Activated naive CD4-positive, alpha-beta T cell treated with anti-CD3 and anti-CD28 coated beads, Interleukin-2, amount 50 U/mL, for 72 hours (primary cell): ENCODE measurements at regions not wholly inside any gene's neighbourhood (a gene's known extent, or its start where the extent isn't known, plus 50 kb on each side); places are given as distances from the start of the nearest gene placed in this dataset.
A peak's percentile ranks its signal among the peaks of the same experiment; 100 is the strongest.
"Not testable (repeated sequence)": the region's sequence is repeated elsewhere in the genome, so short reads cannot be mapped to it uniquely, and the experiment has no call there.

Experiments used
- ATAC-seq, 2 donors: fragments of 150-1000 bp; cut with Tn5 transposase; 2 replicates each; pipeline ENCODE4 v1.10.0; 2021; ENCODE audit warnings: mild to moderate bottlenecking in 2 of 2, moderate library complexity in 2 of 2
- DNase-seq, 2 donors: peaks; one replicate each; pipeline ENCODE4 v3.0.0; 2021 to 2022; ENCODE audit warnings: low spot score in 2 of 2
- H3K27ac Mint-ChIP-seq, 2 donors: one replicate each; pipeline ENCODE4 v1.8.0; 2022; ENCODE audit warnings: mild to moderate bottlenecking in 2 of 2, mixed read lengths in 2 of 2
- H3K36me3 Mint-ChIP-seq, 2 donors: one replicate each; pipeline ENCODE4 v1.8.0; 2022; ENCODE audit warnings: mixed read lengths in 2 of 2
- H3K9me3 Mint-ChIP-seq, 2 donors: one replicate each; pipeline ENCODE4 v1.8.0; 2022; ENCODE audit warnings: mixed read lengths in 2 of 2

- no peaks in the 10 kb centered on the region for H3K36me3 Mint-ChIP-seq
- no peaks in the 10 kb centered on the region for H3K9me3 Mint-ChIP-seq
- DNase-seq: no peak
- ATAC-seq: peak; percentile 52 to 64
- no peak overlapping the region for H3K27ac Mint-ChIP-seq
These were observed 52.0 kb upstream of the FYN start for GRCh38 chr6:111925296-111925695.

- Mint-ChIP-seq H3K9me3 (peaks cover 2 to 5% of the 10 kb centered on the region in 2 donors), H3K36me3 (peaks cover 4 to 10% of the 10 kb centered on the region in 2 donors), H3K27ac (no peak overlapping the region)
- DNase-seq (no peak), ATAC-seq (no peak)
These were observed 53.6 kb upstream of the FYN start for GRCh38 chr6:111926731-111927302.

- peaks cover 9 to 15% of the 10 kb centered on the region in 2 donors for H3K36me3 Mint-ChIP-seq
- no peak for ATAC-seq
These were observed 54.1 kb upstream of the FYN start for GRCh38 chr6:111927321-111927720.

GRCh38 chr6:111928139-111928538, 54.9 kb upstream of the FYN start:
- no peak for ATAC-seq
- no peak overlapping the region for H3K27ac Mint-ChIP-seq
- no peak for DNase-seq
- H3K9me3 Mint-ChIP-seq: peaks cover 12 to 15% of the 10 kb centered on the region in 2 donors
- H3K36me3 Mint-ChIP-seq: peaks cover 16 to 22% of the 10 kb centered on the region in 2 donors

More at GRCh38 chr6:111927321-111927720, 54.1 kb upstream of the FYN start:
- DNase-seq: no peak
- peaks cover 7 to 10% of the 10 kb centered on the region in 2 donors for H3K9me3 Mint-ChIP-seq
- H3K27ac Mint-ChIP-seq: no peak overlapping the region

GRCh38 chr6:111934611-111935010, 61.4 kb upstream of the FYN start:
- H3K27ac Mint-ChIP-seq, ATAC-seq, DNase-seq: not testable (repeated sequence)
- Mint-ChIP-seq H3K36me3 (peaks cover 22 to 28% of the 10 kb centered on the region in 2 donors), H3K9me3 (peaks cover 18 to 21% of the 10 kb centered on the region in 2 donors)

GRCh38 chr6:111936718-111937117, 63.5 kb upstream of the FYN start:
- DNase-seq (no peak), ATAC-seq (no peak)
- Mint-ChIP-seq H3K36me3 (peaks cover 19% of the 10 kb centered on the region in 2 donors), H3K27ac (no peak overlapping the region), H3K9me3 (peaks cover 18 to 21% of the 10 kb centered on the region in 2 donors)

- peaks cover under 1 to 5% of the 10 kb centered on the region in 2 donors for H3K9me3 Mint-ChIP-seq
- ATAC-seq (peak in 1 of 2 donors; percentile 53), DNase-seq (no peak)
- peak overlapping the region in 1 of 2 donors; percentile 32 for H3K27ac Mint-ChIP-seq
- H3K36me3 Mint-ChIP-seq: peaks cover 1% of the 10 kb centered on the region in 2 donors
These were observed 65.5 kb upstream of the FYN start for GRCh38 chr6:111938710-111939109.

- peaks cover 0 to 4% of the 10 kb centered on the region in 2 donors for H3K9me3 Mint-ChIP-seq
- DNase-seq (no peak), ATAC-seq (no peak)
- no peak overlapping the region for H3K27ac Mint-ChIP-seq
- no peaks in the 10 kb centered on the region for H3K36me3 Mint-ChIP-seq
These were observed 66.7 kb upstream of the FYN start for GRCh38 chr6:111939902-111940301.

GRCh38 chr6:111940801-111941200, 67.5 kb upstream of the FYN start:
- H3K9me3 Mint-ChIP-seq: peaks cover 0 to 4% of the 10 kb centered on the region in 2 donors
- no peak overlapping the region for H3K27ac Mint-ChIP-seq

GRCh38 chr6:111941686-111942330, 68.6 kb upstream of the FYN start:
- H3K9me3 Mint-ChIP-seq: peaks cover 0 to 4% of the 10 kb centered on the region in 2 donors
- no peaks in the 10 kb centered on the region for H3K36me3 Mint-ChIP-seq
- H3K27ac Mint-ChIP-seq: no peak overlapping the region
- DNase-seq (no peak), ATAC-seq (no peak)

More at GRCh38 chr6:111940801-111941200, 67.5 kb upstream of the FYN start:
- DNase-seq: no peak
- H3K36me3 Mint-ChIP-seq: no peaks in the 10 kb centered on the region
- ATAC-seq: no peak

GRCh38 chr6:111942561-111942960, 69.3 kb upstream of the FYN start:
- DNase-seq (no peak), ATAC-seq (no peak)
- peaks cover 0 to 4% of the 10 kb centered on the region in 2 donors for H3K9me3 Mint-ChIP-seq
- no peaks in the 10 kb centered on the region for H3K36me3 Mint-ChIP-seq
- no peak overlapping the region for H3K27ac Mint-ChIP-seq

- no peak for ATAC-seq
- Mint-ChIP-seq H3K27ac (no peak overlapping the region), H3K9me3 (peaks cover 0 to 4% of the 10 kb centered on the region in 2 donors), H3K36me3 (no peaks in the 10 kb centered on the region)
- no peak for DNase-seq
These were observed 70.0 kb upstream of the FYN start for GRCh38 chr6:111943266-111943665.

- Mint-ChIP-seq H3K27ac (no peak overlapping the region), H3K36me3 (no peaks in the 10 kb centered on the region), H3K9me3 (peaks cover 0 to 4% of the 10 kb centered on the region in 2 donors)
- no peak for ATAC-seq
- no peak for DNase-seq
These were observed 70.5 kb upstream of the FYN start for GRCh38 chr6:111943726-111944125.

GRCh38 chr6:111944541-111944940, 71.3 kb upstream of the FYN start:
- peaks cover 0 to 4% of the 10 kb centered on the region in 2 donors for H3K9me3 Mint-ChIP-seq
- DNase-seq (no peak), ATAC-seq (no peak)
- H3K36me3 Mint-ChIP-seq: no peaks in the 10 kb centered on the region
- no peak overlapping the region for H3K27ac Mint-ChIP-seq

- ATAC-seq: no peak
These were observed 76.3 kb upstream of the FYN start for GRCh38 chr6:111949546-111949945.

GRCh38 chr6:111949984-111950383, 76.7 kb upstream of the FYN start:
- H3K27ac Mint-ChIP-seq, H3K9me3 Mint-ChIP-seq, ATAC-seq, DNase-seq, H3K36me3 Mint-ChIP-seq: not testable (repeated sequence)

More at GRCh38 chr6:111949546-111949945, 76.3 kb upstream of the FYN start:
- no peak for DNase-seq
- H3K27ac Mint-ChIP-seq: no peak overlapping the region
- H3K9me3 Mint-ChIP-seq: no peaks in the 10 kb centered on the region
- H3K36me3 Mint-ChIP-seq: no peaks in the 10 kb centered on the region

GRCh38 chr6:111950661-111951496, 77.6 kb upstream of the FYN start:
- no peaks in the 10 kb centered on the region for H3K36me3 Mint-ChIP-seq
- DNase-seq (no peak), ATAC-seq (no peak)
- no peaks in the 10 kb centered on the region for H3K9me3 Mint-ChIP-seq
- peak overlapping the region in 1 of 2 donors; percentile 85 for H3K27ac Mint-ChIP-seq
